PC-9 (cell line): ENCODE measurements at regions not wholly inside any gene's neighbourhood (a gene's known extent, or its start where the extent isn't known, plus 50 kb on each side); places are given as distances from the start of the nearest gene placed in this dataset.

Experiments
- EZH2 ChIP-seq: fragments of 200-600 bp; sonication (generic); IDR thresholded peaks from 2 replicates; pipeline ENCODE4 v1.8.0; 2017; ENCODE audit warnings: antibody characterized with exemption, low read depth
- TF ChIP-seq, protein P1 (sequence below): fragments of 200-600 bp; sonication (generic); conservative IDR thresholded peaks from 2 replicates; pipeline ENCODE4 v1.6.1; 2017; ENCODE audit warnings: mixed run types, antibody characterized with exemption, mild to moderate bottlenecking, moderate library complexity

DNA sequence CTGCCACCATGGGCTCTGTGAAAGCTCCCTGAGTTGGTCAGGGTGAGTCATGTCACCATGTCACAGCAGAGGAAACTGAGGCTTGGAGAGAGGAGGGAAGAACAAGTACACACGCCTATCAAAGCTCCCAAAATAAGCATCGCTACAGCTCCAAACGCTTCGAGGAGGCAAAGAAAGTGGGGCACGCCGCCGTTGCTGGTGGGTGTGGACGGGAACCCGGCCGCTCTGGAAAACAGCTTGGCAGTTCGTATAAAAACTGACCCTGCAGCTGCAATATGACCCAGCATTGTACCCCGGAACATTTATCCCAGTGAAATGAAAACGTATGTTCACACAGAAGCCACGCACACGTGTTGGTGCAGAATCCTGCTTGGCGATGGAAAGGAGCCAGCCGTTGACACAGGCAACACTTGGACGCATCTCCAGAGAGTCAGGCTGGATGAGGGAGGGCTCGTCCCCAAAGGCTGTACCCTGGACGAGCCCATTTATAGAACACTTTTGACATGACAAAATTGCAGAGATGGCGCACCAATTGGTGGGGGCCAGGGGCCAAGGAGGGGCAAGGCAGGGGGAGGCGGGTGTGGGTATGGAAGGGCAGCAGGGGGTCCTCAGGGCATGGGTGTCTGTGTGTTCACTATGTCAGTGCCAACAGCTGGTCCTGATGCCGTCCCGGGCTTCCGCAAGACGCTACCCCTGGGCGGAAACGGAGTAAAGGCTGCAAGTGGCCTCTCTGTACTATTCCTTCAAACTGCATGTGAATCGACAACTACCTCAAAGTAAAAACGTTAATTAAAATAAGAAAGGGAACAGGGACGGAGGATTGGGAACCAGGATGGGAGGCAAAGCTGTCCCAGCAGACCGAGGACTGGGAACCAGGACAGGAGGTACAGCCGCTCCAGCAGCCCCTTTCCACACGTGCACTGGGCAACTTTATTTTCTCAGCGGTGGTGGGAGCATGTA is 173.0 kb downstream of the OLFM1 start:
- TF ChIP-seq, protein P1, sequence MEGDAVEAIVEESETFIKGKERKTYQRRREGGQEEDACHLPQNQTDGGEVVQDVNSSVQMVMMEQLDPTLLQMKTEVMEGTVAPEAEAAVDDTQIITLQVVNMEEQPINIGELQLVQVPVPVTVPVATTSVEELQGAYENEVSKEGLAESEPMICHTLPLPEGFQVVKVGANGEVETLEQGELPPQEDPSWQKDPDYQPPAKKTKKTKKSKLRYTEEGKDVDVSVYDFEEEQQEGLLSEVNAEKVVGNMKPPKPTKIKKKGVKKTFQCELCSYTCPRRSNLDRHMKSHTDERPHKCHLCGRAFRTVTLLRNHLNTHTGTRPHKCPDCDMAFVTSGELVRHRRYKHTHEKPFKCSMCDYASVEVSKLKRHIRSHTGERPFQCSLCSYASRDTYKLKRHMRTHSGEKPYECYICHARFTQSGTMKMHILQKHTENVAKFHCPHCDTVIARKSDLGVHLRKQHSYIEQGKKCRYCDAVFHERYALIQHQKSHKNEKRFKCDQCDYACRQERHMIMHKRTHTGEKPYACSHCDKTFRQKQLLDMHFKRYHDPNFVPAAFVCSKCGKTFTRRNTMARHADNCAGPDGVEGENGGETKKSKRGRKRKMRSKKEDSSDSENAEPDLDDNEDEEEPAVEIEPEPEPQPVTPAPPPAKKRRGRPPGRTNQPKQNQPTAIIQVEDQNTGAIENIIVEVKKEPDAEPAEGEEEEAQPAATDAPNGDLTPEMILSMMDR = no peak
- no peak for TF ChIP-seq EZH2
